GM12878 (cell line): ENCODE measurements at regions not wholly inside any gene's neighbourhood (a gene's known extent, or its start where the extent isn't known, plus 50 kb on each side); places are given as distances from the start of the nearest gene placed in this dataset.

ENCODE experiments used
- ATAC-seq: fragments of 200-7000 bp; cut with Tn5 transposase; 3 replicates; pipeline ENCODE4 v1.9.1; 2020; ENCODE audit warnings: mild to moderate bottlenecking, moderate library complexity
- BruUV-seq: library from RNA; stranded (reverse); fragments of 400-500 nt; replicated peaks from 2 replicates; lab custom pipeline; 2021; lab: Mats Ljungman, UMichigan
- CTCF ChIA-PET: fragments of 300-600 bp; sonication (Branson Sonifier 250); formaldehyde crosslinking; extraction: SDS; loops from one replicate; lab custom pipeline; 2021; ENCODE audit warnings: inconsistent platforms; lab: Yijun Ruan, JAX
- POLR2A ChIA-PET: fragments of 350-600 bp; formaldehyde crosslinking; extraction: SDS; loops from one replicate; lab custom pipeline; 2021; ENCODE audit warnings: inconsistent platforms; lab: Charles Lee
- RAD21 ChIA-PET: fragments of 300-600 bp; sonication (Branson Sonifier 250); formaldehyde crosslinking; loops from one replicate; lab custom pipeline; 2023; ENCODE audit warnings: antibody characterized with exemption; ENCODE audit not compliant: unreplicated experiment; lab: Charles Lee
- SMC1A ChIA-PET: fragments of 300-600 bp; sonication (Branson Sonifier 250); formaldehyde crosslinking; loops from one replicate; lab custom pipeline; 2023; ENCODE audit not compliant: unreplicated experiment, uncharacterized antibody; lab: Charles Lee
- DNase-seq: peaks from one replicate; pipeline ENCODE4 v3.0.0-alpha.2; 2011; ENCODE audit warnings: low read depth, low spot score
- FAIRE-seq: peaks from 3 replicates; lab custom pipeline; 2011; peaks lifted over from hg19 to GRCh38; lab: Jason Lieb, UNC
- H2AFZ ChIP-seq: 2 replicates; pipeline ENCODE4 v1.6.0; 2011; ENCODE audit warnings: low read depth, low read length, control low read depth; ENCODE audit not compliant: control insufficient read depth
- H3K27ac ChIP-seq: 2 replicates; pipeline ENCODE4 v1.5.1; 2011; ENCODE audit warnings: control low read depth; ENCODE audit not compliant: control insufficient read depth, insufficient read depth
- H3K27me3 ChIP-seq, 2 experiments: replicated peaks in 1 of 2; 2 replicates each; pipeline versions ENCODE4 v1.6.0 to v1.6.1; 2011; ENCODE audit warnings: low read length in 1 of 2; ENCODE audit not compliant: control insufficient read depth in 2 of 2, insufficient read depth in 2 of 2
- H3K36me3 ChIP-seq, 2 experiments: 2 replicates each; pipeline ENCODE4 v1.5.1; 2011; ENCODE audit warnings: low read length in 1 of 2; ENCODE audit not compliant: control insufficient read depth in 2 of 2, insufficient read depth in 2 of 2
- H3K4me1 ChIP-seq: 2 replicates; pipeline ENCODE4 v1.6.1; 2011; ENCODE audit warnings: mild to moderate bottlenecking, low read length, moderate library complexity, mixed read lengths; ENCODE audit not compliant: control insufficient read depth, insufficient read depth
- H3K4me2 ChIP-seq: 2 replicates; pipeline ENCODE4 v1.6.0; 2011; ENCODE audit warnings: control low read depth; ENCODE audit not compliant: control insufficient read depth, insufficient read depth
- H3K4me3 ChIP-seq: fragments of 200-600 bp; sonication (generic); 2 replicates; pipeline ENCODE4 v1.5.1; 2016
- H3K79me2 ChIP-seq: 2 replicates; pipeline ENCODE4 v1.6.0; 2011; ENCODE audit warnings: low read length; ENCODE audit not compliant: control insufficient read depth, insufficient read depth
- H3K9ac ChIP-seq: 2 replicates; pipeline ENCODE4 v1.8.0; 2011; ENCODE audit warnings: low read length, control low read depth, mixed read lengths; ENCODE audit not compliant: control insufficient read depth, insufficient read depth
- H3K9me3 ChIP-seq: replicated peaks from 3 replicates; pipeline ENCODE4 v1.5.1; 2011; ENCODE audit warnings: mild to moderate bottlenecking, low read length; ENCODE audit not compliant: control insufficient read depth, insufficient read depth
- H4K20me1 ChIP-seq: 2 replicates; pipeline ENCODE4 v1.6.0; 2011; ENCODE audit not compliant: control insufficient read depth, insufficient read depth
- DPF2 ChIP-seq: fragments of 450-650 bp; IDR thresholded peaks from 2 replicates; pipeline ENCODE4 v1.6.1; 2017; ENCODE audit warnings: mild to moderate bottlenecking
- EED ChIP-seq: sonication (generic); IDR thresholded peaks from 2 replicates; pipeline ENCODE4 v1.6.1; 2016; ENCODE audit warnings: antibody characterized with exemption, low read depth
- ESRRA ChIP-seq: IDR thresholded peaks from 2 replicates; pipeline ENCODE4 v1.6.1; 2012; ENCODE audit warnings: mild to moderate bottlenecking, low read length, improper control_type of control experiment
- ETV6 ChIP-seq, 2 experiments: fragments of 450-650 bp in 1 of 2; IDR thresholded peaks in 1 of 2; conservative IDR thresholded peaks in 1 of 2; 2 replicates each; pipeline ENCODE4 v1.6.1; 2014; ENCODE audit warnings: antibody characterized with exemption in 1 of 2, borderline replicate concordance in 1 of 2, low read depth in 1 of 2, mild to moderate bottlenecking in 1 of 2, moderate library complexity in 1 of 2
- NFYB ChIP-seq: IDR thresholded peaks from 2 replicates; pipeline ENCODE4 v1.6.1; 2011; ENCODE audit warnings: low read depth, mild to moderate bottlenecking, low read length, improper control_type of control experiment, moderate library complexity; ENCODE audit not compliant: insufficient read depth
- SP1 ChIP-seq: IDR thresholded peaks from one replicate; pipeline ENCODE4 v1.6.1; 2011; ENCODE audit warnings: low read depth, low read length
- SREBF1 ChIP-seq: IDR thresholded peaks from 2 replicates; pipeline ENCODE4 v1.6.1; 2012; ENCODE audit warnings: mild to moderate bottlenecking, low read length
- TCF3 ChIP-seq: IDR thresholded peaks from 2 replicates; pipeline ENCODE4 v1.6.1; 2012; ENCODE audit warnings: low read depth, mild to moderate bottlenecking, low read length, borderline replicate concordance; ENCODE audit not compliant: insufficient read depth
- ZNF384 ChIP-seq: IDR thresholded peaks from 2 replicates; pipeline ENCODE4 v1.6.1; 2012; ENCODE audit warnings: low read depth, mild to moderate bottlenecking, low read length, improper control_type of control experiment, borderline replicate concordance
- WGBS: methylation state at CpG from one replicate; pipeline ENCODE4 v1.1.6; 2016; ENCODE audit warnings: low lambda C conversion rate; ENCODE audit not compliant: insufficient replicate concordance, insufficient coverage; ENCODE audit errors: missing lambda C conversion rate; 5-methylcytosine and 5-hydroxymethylcytosine counted together
- in situ Hi-C: fragments of 300-500 bp; cut with MboI; formaldehyde crosslinking; loops from 9 replicates; pipeline ENCODE4 v1.14.3; 2018; ENCODE audit warnings: mixed read lengths
- intact Hi-C: fragments of 100-400 bp; cut with micrococcal nuclease; formaldehyde crosslinking; loops from one replicate; pipeline ENCODE4 v1.14.2; 2022; ENCODE audit not compliant: unreplicated experiment
- TF ChIP-seq, protein P1 (sequence below): fragments of 450-650 bp; IDR thresholded peaks from 2 replicates; pipeline ENCODE4 v1.6.1; 2017; ENCODE audit warnings: borderline replicate concordance
- TF ChIP-seq, protein P2 (sequence below): IDR thresholded peaks from 2 replicates; pipeline ENCODE4 v1.6.1; 2011; ENCODE audit warnings: mild to moderate bottlenecking, low read depth, low read length, moderate library complexity; ENCODE audit not compliant: insufficient replicate concordance
- TF ChIP-seq, protein P3 (sequence below): IDR thresholded peaks from 2 replicates; pipeline ENCODE4 v1.6.1; 2012; ENCODE audit warnings: low read depth, low read length, improper control_type of control experiment
- TF ChIP-seq, protein P4 (sequence below): fragments of 450-650 bp; formaldehyde crosslinking; IDR thresholded peaks from 2 replicates; pipeline ENCODE4 v1.4.0; 2020; ENCODE audit warnings: mild to moderate bottlenecking, moderate library complexity

DNA sequence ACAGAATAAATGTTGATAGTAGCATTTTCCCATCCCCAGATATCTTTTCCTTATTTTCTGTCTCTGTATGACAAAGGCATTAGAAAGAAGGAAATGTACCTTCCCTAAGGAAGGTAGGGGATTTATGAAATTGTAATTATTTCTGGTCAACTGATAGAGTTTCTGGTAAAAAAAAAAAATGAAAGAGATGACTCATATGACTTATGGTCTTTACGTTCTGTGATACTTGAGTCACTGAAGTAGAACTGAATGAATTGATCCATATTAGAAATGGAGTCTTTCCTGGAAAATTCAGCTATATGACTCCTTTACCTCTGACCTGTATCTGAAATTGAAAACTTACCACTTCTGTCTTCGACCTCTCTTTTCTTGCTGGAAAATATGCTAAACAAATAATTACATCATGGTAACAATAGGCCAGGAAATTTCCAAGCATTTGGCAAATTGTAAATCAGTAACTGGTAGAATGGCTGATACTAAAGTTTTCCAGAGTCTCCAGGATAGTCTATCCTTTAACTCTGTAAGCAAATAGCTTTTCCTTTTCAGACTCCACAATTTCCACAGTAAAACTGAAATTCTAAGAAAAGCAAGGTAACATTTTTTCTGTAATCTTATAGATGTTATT, 364.3 kb upstream of the PTBP2 start:
- Histone ChIP-seq H3K4me3 (no peak overlapping the region), H3K27me3 (no peaks in the 10 kb centered on the region), H3K79me2 (no peaks in the 10 kb centered on the region)
- in situ Hi-C loops, result no loop called here
- BruUV-seq, result no TSS peak
- CTCF ChIA-PET, result interaction anchor here (0.7 kb wide), 2 partner anchors 47 to 350 kb away, joined by 3 read pairs; no protein-coding TSS in a partner anchor
- ATAC-seq (no peak), FAIRE-seq (no peak)
- intact Hi-C loops, result no loop called here
- RAD21 ChIA-PET, result no interaction called here
- SMC1A ChIA-PET, result no interaction called here
- TF ChIP-seq, protein P1, sequence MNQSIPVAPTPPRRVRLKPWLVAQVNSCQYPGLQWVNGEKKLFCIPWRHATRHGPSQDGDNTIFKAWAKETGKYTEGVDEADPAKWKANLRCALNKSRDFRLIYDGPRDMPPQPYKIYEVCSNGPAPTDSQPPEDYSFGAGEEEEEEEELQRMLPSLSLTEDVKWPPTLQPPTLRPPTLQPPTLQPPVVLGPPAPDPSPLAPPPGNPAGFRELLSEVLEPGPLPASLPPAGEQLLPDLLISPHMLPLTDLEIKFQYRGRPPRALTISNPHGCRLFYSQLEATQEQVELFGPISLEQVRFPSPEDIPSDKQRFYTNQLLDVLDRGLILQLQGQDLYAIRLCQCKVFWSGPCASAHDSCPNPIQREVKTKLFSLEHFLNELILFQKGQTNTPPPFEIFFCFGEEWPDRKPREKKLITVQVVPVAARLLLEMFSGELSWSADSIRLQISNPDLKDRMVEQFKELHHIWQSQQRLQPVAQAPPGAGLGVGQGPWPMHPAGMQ, result no peak
- TF ChIP-seq NFYB (no peak), SP1 (no peak), ZNF384 (no peak), TCF3 (no peak), ESRRA (no peak), SREBF1 (no peak), ETV6 (conservative IDR thresholded peaks at IDR 0.05 in 1 of 2, IDR thresholded peaks at IDR 0.05 in 1 of 2; ENCODE audit: borderline replicate concordance in 1 of 2, low read depth in 1 of 2) (no peak), EED (no peak), DPF2 (no peak)
- TF ChIP-seq, protein P2, sequence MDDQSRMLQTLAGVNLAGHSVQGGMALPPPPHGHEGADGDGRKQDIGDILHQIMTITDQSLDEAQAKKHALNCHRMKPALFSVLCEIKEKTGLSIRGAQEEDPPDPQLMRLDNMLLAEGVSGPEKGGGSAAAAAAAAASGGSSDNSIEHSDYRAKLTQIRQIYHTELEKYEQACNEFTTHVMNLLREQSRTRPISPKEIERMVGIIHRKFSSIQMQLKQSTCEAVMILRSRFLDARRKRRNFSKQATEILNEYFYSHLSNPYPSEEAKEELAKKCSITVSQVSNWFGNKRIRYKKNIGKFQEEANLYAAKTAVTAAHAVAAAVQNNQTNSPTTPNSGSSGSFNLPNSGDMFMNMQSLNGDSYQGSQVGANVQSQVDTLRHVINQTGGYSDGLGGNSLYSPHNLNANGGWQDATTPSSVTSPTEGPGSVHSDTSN, result no peak
- TF ChIP-seq, protein P3, sequence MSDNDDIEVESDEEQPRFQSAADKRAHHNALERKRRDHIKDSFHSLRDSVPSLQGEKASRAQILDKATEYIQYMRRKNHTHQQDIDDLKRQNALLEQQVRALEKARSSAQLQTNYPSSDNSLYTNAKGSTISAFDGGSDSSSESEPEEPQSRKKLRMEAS, result no peak
- TF ChIP-seq, protein P4, sequence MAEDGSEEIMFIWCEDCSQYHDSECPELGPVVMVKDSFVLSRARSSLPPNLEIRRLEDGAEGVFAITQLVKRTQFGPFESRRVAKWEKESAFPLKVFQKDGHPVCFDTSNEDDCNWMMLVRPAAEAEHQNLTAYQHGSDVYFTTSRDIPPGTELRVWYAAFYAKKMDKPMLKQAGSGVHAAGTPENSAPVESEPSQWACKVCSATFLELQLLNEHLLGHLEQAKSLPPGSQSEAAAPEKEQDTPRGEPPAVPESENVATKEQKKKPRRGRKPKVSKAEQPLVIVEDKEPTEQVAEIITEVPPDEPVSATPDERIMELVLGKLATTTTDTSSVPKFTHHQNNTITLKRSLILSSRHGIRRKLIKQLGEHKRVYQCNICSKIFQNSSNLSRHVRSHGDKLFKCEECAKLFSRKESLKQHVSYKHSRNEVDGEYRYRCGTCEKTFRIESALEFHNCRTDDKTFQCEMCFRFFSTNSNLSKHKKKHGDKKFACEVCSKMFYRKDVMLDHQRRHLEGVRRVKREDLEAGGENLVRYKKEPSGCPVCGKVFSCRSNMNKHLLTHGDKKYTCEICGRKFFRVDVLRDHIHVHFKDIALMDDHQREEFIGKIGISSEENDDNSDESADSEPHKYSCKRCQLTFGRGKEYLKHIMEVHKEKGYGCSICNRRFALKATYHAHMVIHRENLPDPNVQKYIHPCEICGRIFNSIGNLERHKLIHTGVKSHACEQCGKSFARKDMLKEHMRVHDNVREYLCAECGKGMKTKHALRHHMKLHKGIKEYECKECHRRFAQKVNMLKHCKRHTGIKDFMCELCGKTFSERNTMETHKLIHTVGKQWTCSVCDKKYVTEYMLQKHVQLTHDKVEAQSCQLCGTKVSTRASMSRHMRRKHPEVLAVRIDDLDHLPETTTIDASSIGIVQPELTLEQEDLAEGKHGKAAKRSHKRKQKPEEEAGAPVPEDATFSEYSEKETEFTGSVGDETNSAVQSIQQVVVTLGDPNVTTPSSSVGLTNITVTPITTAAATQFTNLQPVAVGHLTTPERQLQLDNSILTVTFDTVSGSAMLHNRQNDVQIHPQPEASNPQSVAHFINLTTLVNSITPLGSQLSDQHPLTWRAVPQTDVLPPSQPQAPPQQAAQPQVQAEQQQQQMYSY (CRISPR knock-in tag), result no peak
- TF ChIP-seq, all 136 proteins: peak for 0
- Histone ChIP-seq H3K36me3 (no peaks in the 10 kb centered on the region), H3K4me2 (no peak overlapping the region), H3K27ac (no peak overlapping the region), H2AFZ (no peak overlapping the region), H4K20me1 (no peaks in the 10 kb centered on the region), H3K9me3 (no peaks in the 10 kb centered on the region), H3K9ac (no peak overlapping the region), H3K4me1 (no peaks in the 10 kb centered on the region)
- DNase-seq, result no peak
- 3% methylated on average over 2 of the region's 2 CpGs for WGBS
- POLR2A ChIA-PET, result no interaction called here
